GM04503 (cell line): ENCODE measurements at regions not wholly inside any gene's neighbourhood (a gene's known extent, or its start where the extent isn't known, plus 50 kb on each side); places are given as distances from the start of the nearest gene placed in this dataset.

Experiments used
- DNase-seq: peaks from one replicate; pipeline ENCODE4 v3.0.0-alpha.2; 2012; ENCODE audit warnings: low read depth

DNA sequence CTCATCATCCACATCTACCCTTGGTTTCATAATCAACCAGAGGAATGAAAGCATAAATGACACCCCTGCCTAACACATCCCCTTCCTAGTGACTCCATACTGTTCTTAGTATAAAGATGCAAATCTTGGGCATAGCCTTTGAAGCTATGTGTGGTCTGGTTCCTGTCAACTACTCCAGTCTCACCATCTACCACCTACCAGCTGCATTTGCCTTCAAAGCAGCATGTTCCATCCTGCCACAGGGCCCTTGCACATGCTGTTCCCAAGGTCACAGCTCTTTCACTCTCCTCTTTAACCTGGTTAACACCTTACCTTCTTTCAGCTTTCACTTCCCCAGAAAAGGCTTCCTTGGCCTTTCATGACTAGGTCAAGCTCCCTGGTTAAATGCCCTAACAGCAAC lies 62.3 kb upstream of the ARHGEF3 start:
- no peak for DNase-seq

DNA sequence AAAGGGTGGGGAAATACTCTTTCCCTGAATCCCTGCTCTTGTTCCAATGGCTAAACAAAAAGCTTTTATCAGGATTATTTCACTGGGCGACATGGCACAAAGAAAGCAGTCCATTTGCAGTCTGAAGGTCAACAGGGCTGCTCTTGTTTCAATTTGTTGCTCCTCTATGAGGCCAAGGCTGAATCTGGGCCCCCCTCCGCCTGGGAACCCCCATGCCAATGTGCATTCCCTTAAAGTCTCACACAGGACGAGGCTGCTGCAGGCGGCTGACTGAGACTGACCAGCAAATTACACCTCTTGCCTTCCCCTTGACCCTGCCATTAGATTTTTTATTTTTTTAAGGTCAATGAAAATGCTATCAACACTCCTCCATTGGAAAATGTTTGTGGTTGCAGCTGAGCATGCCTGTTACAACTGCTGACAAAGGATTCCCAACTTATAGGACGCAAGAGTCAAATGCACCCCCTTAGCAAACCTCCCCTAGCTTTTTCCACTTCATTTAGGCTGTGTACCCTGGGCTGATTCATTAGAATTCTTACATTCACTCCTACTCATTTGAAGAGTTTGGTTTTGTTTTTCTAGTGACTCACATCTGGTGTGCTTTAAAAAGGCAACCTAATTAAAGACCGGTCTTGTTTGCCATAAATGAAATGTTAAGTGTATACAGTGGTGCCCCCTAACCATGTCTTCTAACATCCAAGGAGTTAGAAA lies 60.8 kb upstream of the ARHGEF3 start:
- peak; percentile 27 for DNase-seq

DNA sequence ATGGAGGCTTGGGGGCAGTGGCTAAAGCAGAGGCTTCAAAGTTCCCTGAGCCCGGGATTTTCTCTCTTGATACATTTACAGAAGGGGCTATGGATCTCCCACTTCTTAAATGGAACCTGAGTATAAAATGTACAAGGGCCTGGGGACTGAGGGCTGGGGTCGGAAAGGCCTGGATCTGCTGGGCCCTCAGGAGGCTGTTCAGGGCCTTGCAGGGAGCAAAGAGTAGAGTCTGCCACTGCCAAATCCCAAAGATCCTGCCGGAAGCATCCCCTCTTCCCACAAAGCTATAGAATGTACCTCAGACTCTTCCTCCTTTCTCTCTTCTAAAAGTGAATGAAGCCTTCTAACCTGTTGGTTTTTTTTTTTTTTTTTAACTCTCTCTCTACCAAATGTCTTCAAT lies 59.8 kb upstream of the ARHGEF3 start:
- no peak for DNase-seq

GRCh38 chr3:56860939-56861338 lies 59.2 kb upstream of the ARHGEF3 start:
- no peak for DNase-seq

GRCh38 chr3:56860351-56860750 lies 58.6 kb upstream of the ARHGEF3 start:
- no peak for DNase-seq

GRCh38 chr3:56858331-56858730 lies 56.6 kb upstream of the ARHGEF3 start:
- no peak for DNase-seq

DNA sequence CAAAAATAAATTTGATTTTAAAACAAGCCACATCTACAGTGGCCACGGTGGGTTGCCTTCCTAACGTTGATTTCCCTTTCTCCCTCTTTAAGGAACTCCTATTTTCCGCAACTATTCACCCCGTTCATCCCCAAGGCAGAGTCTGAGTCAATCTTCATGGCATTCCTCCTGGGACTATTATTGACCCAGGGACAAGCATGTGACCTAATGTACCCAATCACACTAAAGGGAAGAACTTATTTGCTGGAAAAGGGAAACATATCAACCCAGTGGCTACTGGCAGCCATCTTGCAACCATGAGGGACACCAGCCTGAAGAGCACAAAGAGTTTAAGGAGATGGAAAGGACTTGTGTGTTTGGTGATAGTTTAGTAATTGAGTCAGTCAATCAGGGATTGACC lies 55.4 kb upstream of the ARHGEF3 start:
- no peak for DNase-seq

DNA sequence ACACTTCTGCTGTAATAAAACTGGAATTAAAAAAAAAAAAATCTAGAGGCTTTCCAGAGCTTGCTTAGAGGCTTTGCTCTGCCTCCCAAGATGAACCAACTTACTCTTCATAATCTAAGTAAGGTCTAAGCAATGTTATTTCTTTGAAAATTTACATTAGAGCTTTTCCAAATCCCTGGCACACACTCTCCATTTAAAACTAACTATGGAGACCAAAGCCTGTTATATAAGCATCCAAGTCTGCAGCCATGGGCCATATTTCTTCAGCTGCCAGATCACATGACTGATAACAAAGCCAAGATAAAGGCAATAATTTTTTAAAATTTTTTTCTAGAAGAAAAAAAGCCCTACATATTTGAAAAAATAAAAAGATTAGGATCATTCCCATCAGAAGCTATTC lies 55.0 kb upstream of the ARHGEF3 start:
- DNase-seq: no peak

- DNase-seq: no peak
Observed at GRCh38 chr3:56855856-56856512, 54.2 kb upstream of the ARHGEF3 start.

GRCh38 chr3:56854856-56855611 lies 53.3 kb upstream of the ARHGEF3 start:
- DNase-seq: no peak

GRCh38 chr3:56851966-56852884 lies 50.5 kb upstream of the ARHGEF3 start:
- DNase-seq: no peak
